Upper lobe of left lung (tissue), 6 donors: ENCODE measurements at regions not wholly inside any gene's neighbourhood (a gene's known extent, or its start where the extent isn't known, plus 50 kb on each side); places are given as distances from the start of the nearest gene placed in this dataset.

Experiments
- ATAC-seq, 2 donors: fragments of 200-7000 bp; cut with Tn5 transposase; one replicate each; pipeline ENCODE4 v1.9.1; 2022; ENCODE audit warnings: mild to moderate bottlenecking in 2 of 2, moderate library complexity in 2 of 2; ENCODE audit not compliant: low FRiP score in 2 of 2
- DNase-seq, 2 donors: peaks; one replicate each; pipeline ENCODE4 v3.0.0-alpha.2; 2019 to 2020
- H3K27ac ChIP-seq, 4 donors: fragments of 200-600 bp; sonication (generic); one replicate each; pipeline ENCODE4 v1.5.1; 2016 to 2019
- H3K27me3 ChIP-seq, 4 donors: fragments of 200-600 bp; sonication (generic); one replicate each; pipeline ENCODE4 v1.5.1; 2017 to 2019
- H3K36me3 ChIP-seq, 4 donors: fragments of 200-600 bp; sonication (generic); one replicate each; pipeline ENCODE4 v1.5.1; 2016 to 2019
- H3K4me1 ChIP-seq, 4 donors: fragments of 200-600 bp; sonication (generic); one replicate each; pipeline ENCODE4 v1.5.1; 2018 to 2019
- H3K4me3 ChIP-seq, 4 donors: fragments of 200-600 bp; sonication (generic); one replicate each; pipeline ENCODE4 v1.5.1; 2017 to 2019; ENCODE audit warnings: mild to moderate bottlenecking in 2 of 4, moderate library complexity in 1 of 4
- H3K9me3 ChIP-seq, 4 donors: fragments of 200-600 bp; sonication (generic); one replicate each; pipeline ENCODE4 v1.5.1; 2018 to 2019
- EP300 ChIP-seq, 4 donors: sonication (generic); formaldehyde crosslinking; IDR thresholded peaks; one replicate each; pipeline ENCODE4 v1.5.1; 2017; ENCODE audit warnings: antibody characterized with exemption in 4 of 4, control low read depth in 2 of 4
- POLR2A ChIP-seq, 4 donors: fragments of 450-650 bp; IDR thresholded peaks; one replicate each; pipeline ENCODE4 v1.5.1; 2016 to 2017; ENCODE audit warnings: antibody characterized with exemption in 4 of 4, mild to moderate bottlenecking in 2 of 4
- POLR2AphosphoS5 ChIP-seq, 2 donors: sonication (generic); formaldehyde crosslinking; IDR thresholded peaks; one replicate each; pipeline ENCODE4 v1.5.1; 2017; ENCODE audit warnings: antibody characterized with exemption in 2 of 2
- WGBS, 2 donors: methylation state at CpG; one replicate each; pipeline ENCODE4 v1.1.5; 2017 to 2018; 5-methylcytosine and 5-hydroxymethylcytosine counted together
- TF ChIP-seq, protein P1 (sequence below), 6 experiments: fragments of 450-650 bp in 4 of 6; fragments of 200-600 bp in 2 of 6; sonication (generic) in 2 of 6; IDR thresholded peaks; one replicate each; pipeline ENCODE4 v1.5.1; 2016 to 2019; ENCODE audit warnings: antibody characterized with exemption in 6 of 6
- donor health status: DM: no; HTN: no; CAD: no; lungs with moderate emphysema.
- donor health status: DM: no; HTN: yes; CAD: no; lungs with severe emphysema.

DNA sequence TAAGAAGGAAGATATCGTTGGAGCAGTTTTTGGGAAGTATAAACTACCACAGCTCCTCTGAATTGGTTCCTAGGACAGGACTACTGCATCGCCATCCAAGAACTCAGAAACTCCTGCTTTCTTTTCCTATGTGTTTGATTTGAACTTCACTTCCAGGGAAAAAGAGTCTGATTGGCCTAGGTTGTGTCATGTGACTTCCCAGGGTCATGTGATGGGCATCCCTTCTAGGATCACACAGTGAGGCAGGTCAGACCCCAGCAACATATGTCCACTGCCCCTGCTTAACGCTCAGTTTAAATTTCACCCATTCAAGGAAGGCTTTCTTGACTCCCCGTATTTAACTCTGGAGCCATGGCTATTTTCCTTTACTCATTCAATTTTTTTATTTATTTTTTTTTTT lies 445.2 kb upstream of the SALL1 start:
- WGBS, 2 donors: 90 to 95% methylated on average over 4 of the region's 4 CpGs
- H3K9me3 ChIP-seq: peaks cover 0 to 3% (median 0%) of the 10 kb centered on the region in 4 donors
- no peak overlapping the region for H3K27ac ChIP-seq
- DNase-seq (no peak), ATAC-seq (no peak)
- H3K27me3 ChIP-seq: no peaks in the 10 kb centered on the region
- H3K4me3 ChIP-seq: no peak overlapping the region
- TF ChIP-seq, protein P1, sequence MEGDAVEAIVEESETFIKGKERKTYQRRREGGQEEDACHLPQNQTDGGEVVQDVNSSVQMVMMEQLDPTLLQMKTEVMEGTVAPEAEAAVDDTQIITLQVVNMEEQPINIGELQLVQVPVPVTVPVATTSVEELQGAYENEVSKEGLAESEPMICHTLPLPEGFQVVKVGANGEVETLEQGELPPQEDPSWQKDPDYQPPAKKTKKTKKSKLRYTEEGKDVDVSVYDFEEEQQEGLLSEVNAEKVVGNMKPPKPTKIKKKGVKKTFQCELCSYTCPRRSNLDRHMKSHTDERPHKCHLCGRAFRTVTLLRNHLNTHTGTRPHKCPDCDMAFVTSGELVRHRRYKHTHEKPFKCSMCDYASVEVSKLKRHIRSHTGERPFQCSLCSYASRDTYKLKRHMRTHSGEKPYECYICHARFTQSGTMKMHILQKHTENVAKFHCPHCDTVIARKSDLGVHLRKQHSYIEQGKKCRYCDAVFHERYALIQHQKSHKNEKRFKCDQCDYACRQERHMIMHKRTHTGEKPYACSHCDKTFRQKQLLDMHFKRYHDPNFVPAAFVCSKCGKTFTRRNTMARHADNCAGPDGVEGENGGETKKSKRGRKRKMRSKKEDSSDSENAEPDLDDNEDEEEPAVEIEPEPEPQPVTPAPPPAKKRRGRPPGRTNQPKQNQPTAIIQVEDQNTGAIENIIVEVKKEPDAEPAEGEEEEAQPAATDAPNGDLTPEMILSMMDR (IDR thresholded peaks at IDR 0.05): no peak
- TF ChIP-seq EP300 (IDR thresholded peaks at IDR 0.05) (no peak), POLR2A (IDR thresholded peaks at IDR 0.05) (no peak), POLR2AphosphoS5 (IDR thresholded peaks at IDR 0.05) (no peak)
- no peaks in the 10 kb centered on the region for H3K36me3 ChIP-seq
- no peaks in the 10 kb centered on the region for H3K4me1 ChIP-seq

DNA sequence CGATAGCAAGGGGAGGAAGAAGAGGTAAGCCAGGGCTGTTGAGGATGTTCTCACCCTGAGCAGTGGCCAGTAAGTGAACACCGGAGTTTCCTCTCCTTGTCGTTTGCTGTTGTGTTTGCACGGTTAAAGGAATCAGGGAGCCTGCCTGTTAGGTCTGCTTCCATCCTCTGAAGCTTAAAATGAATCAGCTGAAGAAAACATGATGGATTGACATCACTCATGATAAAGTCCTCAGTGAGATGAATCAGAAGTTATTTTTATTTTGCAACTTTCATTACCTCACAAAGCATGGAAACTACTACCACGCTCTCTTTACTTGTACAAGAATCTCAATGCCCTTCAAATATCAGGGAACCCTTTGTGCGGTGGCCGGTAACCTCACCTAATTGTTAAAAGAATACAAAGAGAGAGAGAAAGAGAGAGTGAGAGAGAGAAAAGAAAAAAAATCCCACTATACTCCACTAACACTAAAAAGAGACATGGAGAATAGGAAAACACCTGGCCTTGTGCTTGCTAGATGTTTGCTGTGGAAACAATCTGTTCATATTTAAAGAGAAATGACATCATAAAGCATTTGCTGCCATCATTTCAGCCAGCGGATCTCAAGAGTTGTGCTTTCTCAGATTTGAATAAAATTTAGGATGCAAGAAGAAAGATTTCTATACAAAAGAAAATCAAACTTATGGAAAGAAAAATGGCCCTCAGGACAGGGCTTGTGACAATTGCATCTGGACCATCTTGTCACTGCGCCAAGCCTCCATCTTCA lies 441.6 kb upstream of the SALL1 start:
- no peaks in the 10 kb centered on the region for H3K27me3 ChIP-seq
- ATAC-seq (no peak), DNase-seq (no peak)
- 52 to 59% methylated on average over 9 of the region's 9 CpGs for WGBS, 2 donors
- no peaks in the 10 kb centered on the region for H3K36me3 ChIP-seq
- H3K4me1 ChIP-seq: no peaks in the 10 kb centered on the region
- H3K9me3 ChIP-seq: no peaks in the 10 kb centered on the region
- no peak overlapping the region for H3K27ac ChIP-seq
- H3K4me3 ChIP-seq: no peak overlapping the region
- TF ChIP-seq EP300 (IDR thresholded peaks at IDR 0.05): no peak
- TF ChIP-seq, protein P1 (IDR thresholded peaks at IDR 0.05): no peak

DNA sequence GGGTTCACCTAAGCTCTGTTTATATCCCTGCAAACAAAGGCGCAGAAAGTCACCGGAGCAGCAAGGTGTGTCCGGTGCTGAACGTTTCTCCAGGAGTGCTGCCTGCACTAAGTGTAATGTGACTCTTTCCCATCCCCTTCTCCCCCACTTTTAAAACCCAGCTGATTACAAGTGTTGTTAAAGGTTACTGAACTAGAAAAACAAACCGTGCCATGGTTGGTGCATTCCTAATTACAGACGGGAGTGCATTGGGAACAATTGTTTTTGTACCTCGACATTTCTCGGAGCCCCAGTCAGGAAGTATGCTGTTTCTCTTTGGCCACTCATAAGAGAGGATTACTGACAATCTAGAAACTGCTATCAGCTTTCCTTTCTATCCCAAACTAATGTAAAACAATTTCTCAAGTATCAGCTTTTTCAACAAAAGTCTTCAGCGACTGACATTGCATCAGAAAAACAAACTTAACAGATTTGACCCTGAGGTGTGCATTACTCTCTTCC lies 441.0 kb upstream of the SALL1 start:
- Histone ChIP-seq H3K4me1 (no peaks in the 10 kb centered on the region), H3K27me3 (no peaks in the 10 kb centered on the region), H3K4me3 (no peak overlapping the region), H3K9me3 (no peaks in the 10 kb centered on the region), H3K27ac (no peak overlapping the region), H3K36me3 (no peaks in the 10 kb centered on the region)
- ATAC-seq: no peak
- DNase-seq: no peak
- 12 to 19% methylated on average over 9 of the region's 9 CpGs for WGBS, 2 donors
- TF ChIP-seq, protein P1 (IDR thresholded peaks at IDR 0.05): no peak
- no peak for TF ChIP-seq POLR2AphosphoS5 (IDR thresholded peaks at IDR 0.05)
- TF ChIP-seq EP300 (IDR thresholded peaks at IDR 0.05): no peak
- TF ChIP-seq POLR2A (IDR thresholded peaks at IDR 0.05): no peak

DNA sequence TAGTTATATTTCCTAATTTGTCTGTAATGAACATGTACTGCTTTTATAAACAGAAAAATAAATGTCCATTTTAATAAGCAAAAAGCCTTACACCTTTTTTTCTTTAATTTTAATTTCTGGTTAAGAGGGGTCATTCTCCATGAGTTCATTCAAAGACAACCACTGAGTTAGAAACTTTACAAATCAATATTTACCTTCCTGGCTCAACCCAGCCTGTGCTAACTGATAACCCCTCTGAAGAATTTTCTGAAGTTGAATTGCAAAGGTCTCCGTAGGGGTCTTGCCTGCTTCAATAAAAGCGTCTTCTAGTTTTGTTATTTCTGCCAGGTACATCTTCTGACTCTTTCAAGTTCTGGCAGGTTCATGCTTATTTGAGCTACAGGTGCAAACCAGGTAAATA lies 440.4 kb upstream of the SALL1 start:
- no peak overlapping the region for H3K27ac ChIP-seq
- H3K9me3 ChIP-seq: no peaks in the 10 kb centered on the region
- DNase-seq (no peak), ATAC-seq (no peak)
- H3K27me3 ChIP-seq: no peaks in the 10 kb centered on the region
- H3K4me3 ChIP-seq: no peak overlapping the region
- no peaks in the 10 kb centered on the region for H3K36me3 ChIP-seq
- TF ChIP-seq EP300 (IDR thresholded peaks at IDR 0.05) (no peak), POLR2A (IDR thresholded peaks at IDR 0.05) (no peak), POLR2AphosphoS5 (IDR thresholded peaks at IDR 0.05) (no peak)
- TF ChIP-seq, protein P1 (IDR thresholded peaks at IDR 0.05): no peak
- 25% methylated on average over 2 of the region's 2 CpGs for WGBS, 2 donors
- no peaks in the 10 kb centered on the region for H3K4me1 ChIP-seq
